Inferior parietal cortex (tissue), 1 donor: ENCODE measurements at regions not wholly inside any gene's neighbourhood (a gene's known extent, or its start where the extent isn't known, plus 50 kb on each side); places are given as distances from the start of the nearest gene placed in this dataset.
"Not testable (repeated sequence)": the region's sequence is repeated elsewhere in the genome, so short reads cannot be mapped to it uniquely, and the experiment has no call there.

Experiments
- DNase-seq: peaks from one replicate; pipeline ENCODE4 v3.0.0-alpha.2; 2016; ENCODE audit errors: extremely low spot score

GRCh38 chr4:181776264-181777054 lies 466.7 kb upstream of the TENM3 start:
- DNase-seq, result no peak

- no peak for DNase-seq
Observed at GRCh38 chr4:181777518-181777917, 465.7 kb upstream of the TENM3 start.

- DNase-seq, result no peak
Observed at GRCh38 chr4:181784881-181785280, 458.3 kb upstream of the TENM3 start.

GRCh38 chr4:181792641-181793040 lies 450.6 kb upstream of the TENM3 start:
- DNase-seq, result no peak

- DNase-seq, result no peak
Observed at GRCh38 chr4:181793096-181793495, 450.1 kb upstream of the TENM3 start.

- DNase-seq, result no peak
Observed at GRCh38 chr4:181796502-181796901, 446.7 kb upstream of the TENM3 start.

- DNase-seq, result no peak
Observed at GRCh38 chr4:181798536-181798935, 444.7 kb upstream of the TENM3 start.

- no peak for DNase-seq
Observed at GRCh38 chr4:181799561-181800069, 443.6 kb upstream of the TENM3 start.

- DNase-seq, result no peak
Observed at GRCh38 chr4:181802207-181802606, 441.0 kb upstream of the TENM3 start.

- no peak for DNase-seq
Observed at GRCh38 chr4:181807771-181808170, 435.4 kb upstream of the TENM3 start.

GRCh38 chr4:181810711-181811110 lies 432.5 kb upstream of the TENM3 start:
- DNase-seq, result peak; percentile 9

- not testable (repeated sequence) for DNase-seq
Observed at GRCh38 chr4:181811550-181811949, 431.7 kb upstream of the TENM3 start.

- DNase-seq, result no peak
Observed at GRCh38 chr4:181819946-181820345, 423.3 kb upstream of the TENM3 start.

GRCh38 chr4:181820553-181820952 lies 422.6 kb upstream of the TENM3 start:
- no peak for DNase-seq

- no peak for DNase-seq
Observed at GRCh38 chr4:181821039-181822004, 421.9 kb upstream of the TENM3 start.

GRCh38 chr4:181822005-181822375 lies 421.2 kb upstream of the TENM3 start:
- DNase-seq, result no peak

GRCh38 chr4:181823183-181823582 lies 420.0 kb upstream of the TENM3 start:
- no peak for DNase-seq

GRCh38 chr4:181823645-181824044 lies 419.6 kb upstream of the TENM3 start:
- no peak for DNase-seq

- DNase-seq, result no peak
Observed at GRCh38 chr4:181825564-181825963, 417.6 kb upstream of the TENM3 start.

GRCh38 chr4:181827246-181827645 lies 416.0 kb upstream of the TENM3 start:
- no peak for DNase-seq

GRCh38 chr4:181830404-181831035 lies 412.7 kb upstream of the TENM3 start:
- DNase-seq, result no peak

- no peak for DNase-seq
Observed at GRCh38 chr4:181834071-181834470, 409.1 kb upstream of the TENM3 start.
